GM06990 (cell line): ENCODE measurements at regions not wholly inside any gene's neighbourhood (a gene's known extent, or its start where the extent isn't known, plus 50 kb on each side); places are given as distances from the start of the nearest gene placed in this dataset.

ENCODE experiments used
- DNase-seq: peaks from one replicate; pipeline ENCODE4 v3.0.0-alpha.2; 2011; ENCODE audit not compliant: insufficient read length; ENCODE audit errors: extremely low read depth
- H3K27me3 ChIP-seq: replicated peaks from 2 replicates; pipeline ENCODE4 v1.6.0; 2011; ENCODE audit warnings: low read length; ENCODE audit not compliant: control insufficient read depth, insufficient read depth
- H3K36me3 ChIP-seq: 2 replicates; pipeline ENCODE4 v1.5.1; 2011; ENCODE audit warnings: low read length; ENCODE audit not compliant: control insufficient read depth, insufficient read depth
- H3K4me3 ChIP-seq: replicated peaks from 2 replicates; pipeline ENCODE4 v1.5.1; 2011; ENCODE audit warnings: low read depth, mild to moderate bottlenecking, control low read depth, low read length
- CTCF ChIP-seq: IDR thresholded peaks from 2 replicates; pipeline ENCODE4 v1.5.1; 2011; ENCODE audit warnings: low read length, control low read depth, mild to moderate bottlenecking, inconsistent platforms; ENCODE audit not compliant: insufficient read depth, poor library complexity, severe bottlenecking

GRCh38 chr2:117646099-117646498 is 168.4 kb upstream of the DDX18 start:
- no peak overlapping the region for H3K4me3 ChIP-seq
- no peak for DNase-seq
- no peaks in the 10 kb centered on the region for H3K27me3 ChIP-seq

GRCh38 chr2:117646872-117647271 is 167.6 kb upstream of the DDX18 start:
- Histone ChIP-seq H3K36me3 (no peaks in the 10 kb centered on the region), H3K27me3 (no peaks in the 10 kb centered on the region), H3K4me3 (no peak overlapping the region)
- no peak for TF ChIP-seq CTCF
- no peak for DNase-seq

More at GRCh38 chr2:117646099-117646498, 168.4 kb upstream of the DDX18 start:
- H3K36me3 ChIP-seq, result no peaks in the 10 kb centered on the region
- no peak for TF ChIP-seq CTCF

- Histone ChIP-seq H3K27me3 (no peaks in the 10 kb centered on the region), H3K4me3 (no peak overlapping the region), H3K36me3 (no peaks in the 10 kb centered on the region)
- TF ChIP-seq CTCF, result no peak
- DNase-seq, result no peak
Observed at GRCh38 chr2:117656546-117656945, 157.9 kb upstream of the DDX18 start.

GRCh38 chr2:117661619-117662018 is 152.9 kb upstream of the DDX18 start:
- Histone ChIP-seq H3K4me3 (no peak overlapping the region), H3K27me3 (no peaks in the 10 kb centered on the region), H3K36me3 (no peaks in the 10 kb centered on the region)
- DNase-seq, result no peak
- TF ChIP-seq CTCF, result no peak

GRCh38 chr2:117674172-117674571 is 140.3 kb upstream of the DDX18 start:
- TF ChIP-seq CTCF, result no peak
- H3K4me3 ChIP-seq, result no peak overlapping the region
- DNase-seq, result no peak
- H3K36me3 ChIP-seq, result no peaks in the 10 kb centered on the region
- no peaks in the 10 kb centered on the region for H3K27me3 ChIP-seq

- no peak for TF ChIP-seq CTCF
- Histone ChIP-seq H3K36me3 (no peaks in the 10 kb centered on the region), H3K27me3 (no peaks in the 10 kb centered on the region), H3K4me3 (no peak overlapping the region)
- DNase-seq, result no peak
Observed at GRCh38 chr2:117679952-117680351, 134.5 kb upstream of the DDX18 start.
